Duodenal mucosa (tissue), 2 donors: ENCODE measurements at regions not wholly inside any gene's neighbourhood (a gene's known extent, or its start where the extent isn't known, plus 50 kb on each side); places are given as distances from the start of the nearest gene placed in this dataset.

ENCODE experiments used
- H3K27ac ChIP-seq: one replicate; pipeline ENCODE4 v1.7.0; 2013; ENCODE audit warnings: low read depth, low read length
- H3K27me3 ChIP-seq, 2 donors: one replicate each; pipeline ENCODE4 v1.7.0; 2013; ENCODE audit warnings: low read length in 2 of 2, control low read depth in 1 of 2; ENCODE audit not compliant: insufficient read depth in 2 of 2, control insufficient read depth in 1 of 2
- H3K36me3 ChIP-seq, 2 donors: one replicate each; pipeline ENCODE4 v1.7.0; 2013; ENCODE audit warnings: low read length in 2 of 2, control low read depth in 1 of 2; ENCODE audit not compliant: insufficient read depth in 2 of 2, control insufficient read depth in 1 of 2
- H3K4me1 ChIP-seq, 2 donors: one replicate each; pipeline ENCODE4 v1.7.0; 2013; ENCODE audit warnings: low read length in 2 of 2, control low read depth in 1 of 2; ENCODE audit not compliant: insufficient read depth in 2 of 2, control insufficient read depth in 1 of 2
- H3K4me3 ChIP-seq, 2 donors: one replicate each; pipeline ENCODE4 v1.7.0; 2013; ENCODE audit warnings: low read length in 2 of 2, low read depth in 1 of 2
- H3K9ac ChIP-seq, 2 donors: one replicate each; pipeline ENCODE4 v1.7.0; 2013; ENCODE audit warnings: low read length in 2 of 2, low read depth in 1 of 2
- H3K9me3 ChIP-seq, 2 donors: one replicate each; pipeline ENCODE4 v1.7.0; 2013; ENCODE audit warnings: low read length in 2 of 2, control low read depth in 1 of 2; ENCODE audit not compliant: control insufficient read depth in 1 of 2

GRCh38 chr6:79864421-79864820 lies 82.9 kb downstream of the ELOVL4 start:
- Histone ChIP-seq H3K9ac (no peak overlapping the region), H3K27ac (no peak overlapping the region), H3K4me3 (no peak overlapping the region), H3K4me1 (peaks cover 0 to 5% of the 10 kb centered on the region in 2 donors), H3K9me3 (no peaks in the 10 kb centered on the region), H3K27me3 (no peaks in the 10 kb centered on the region), H3K36me3 (no peaks in the 10 kb centered on the region)

GRCh38 chr6:79864001-79864400 lies 83.4 kb downstream of the ELOVL4 start:
- no peak overlapping the region for H3K27ac ChIP-seq
- peaks cover 0 to 5% of the 10 kb centered on the region in 2 donors for H3K4me1 ChIP-seq
- no peaks in the 10 kb centered on the region for H3K36me3 ChIP-seq
- no peaks in the 10 kb centered on the region for H3K27me3 ChIP-seq
- no peaks in the 10 kb centered on the region for H3K9me3 ChIP-seq
- H3K4me3 ChIP-seq, result no peak overlapping the region
- H3K9ac ChIP-seq, result no peak overlapping the region

GRCh38 chr6:79863566-79863965 lies 83.8 kb downstream of the ELOVL4 start:
- Histone ChIP-seq H3K36me3 (no peaks in the 10 kb centered on the region), H3K9ac (no peak overlapping the region), H3K9me3 (no peaks in the 10 kb centered on the region), H3K27ac (no peak overlapping the region), H3K4me1 (peaks cover 0 to 5% of the 10 kb centered on the region in 2 donors), H3K27me3 (no peaks in the 10 kb centered on the region), H3K4me3 (no peak overlapping the region)

- no peaks in the 10 kb centered on the region for H3K9me3 ChIP-seq
Measured at GRCh38 chr6:79862711-79863110, 84.6 kb downstream of the ELOVL4 start.

DNA sequence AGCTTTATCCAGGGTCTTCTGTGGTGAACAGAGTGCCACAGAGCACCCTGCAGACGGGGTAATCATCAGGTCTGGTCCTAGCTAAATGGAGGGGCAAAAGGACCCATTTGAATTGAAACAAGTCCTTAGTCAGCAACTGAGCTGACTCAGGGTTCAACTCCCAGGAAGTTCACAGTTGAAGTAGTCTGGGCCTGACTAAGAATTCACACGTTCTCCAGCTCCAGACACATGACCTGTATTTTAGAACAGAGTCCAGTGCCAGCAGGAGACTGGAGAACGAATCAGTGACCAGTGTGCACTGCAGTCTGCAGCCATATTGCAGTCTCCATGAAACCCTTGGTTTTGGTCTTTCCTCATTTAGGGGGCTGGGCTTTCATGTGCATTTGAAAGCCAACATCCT lies 85.2 kb downstream of the ELOVL4 start:
- Histone ChIP-seq H3K36me3 (no peaks in the 10 kb centered on the region), H3K9me3 (no peaks in the 10 kb centered on the region), H3K4me3 (no peak overlapping the region), H3K27ac (no peak overlapping the region), H3K4me1 (no peaks in the 10 kb centered on the region), H3K9ac (no peak overlapping the region), H3K27me3 (no peaks in the 10 kb centered on the region)

More at GRCh38 chr6:79862711-79863110, 84.6 kb downstream of the ELOVL4 start:
- no peak overlapping the region for H3K4me3 ChIP-seq
- H3K4me1 ChIP-seq, result no peaks in the 10 kb centered on the region
- H3K27ac ChIP-seq, result no peak overlapping the region
- H3K36me3 ChIP-seq, result no peaks in the 10 kb centered on the region
- no peaks in the 10 kb centered on the region for H3K27me3 ChIP-seq
- no peak overlapping the region for H3K9ac ChIP-seq

- H3K9me3 ChIP-seq, result no peaks in the 10 kb centered on the region
- no peak overlapping the region for H3K4me3 ChIP-seq
- no peak overlapping the region for H3K27ac ChIP-seq
- no peaks in the 10 kb centered on the region for H3K36me3 ChIP-seq
- H3K4me1 ChIP-seq, result no peaks in the 10 kb centered on the region
- no peaks in the 10 kb centered on the region for H3K27me3 ChIP-seq
- H3K9ac ChIP-seq, result no peak overlapping the region
Measured at GRCh38 chr6:79861023-79861422, 86.3 kb downstream of the ELOVL4 start.

DNA sequence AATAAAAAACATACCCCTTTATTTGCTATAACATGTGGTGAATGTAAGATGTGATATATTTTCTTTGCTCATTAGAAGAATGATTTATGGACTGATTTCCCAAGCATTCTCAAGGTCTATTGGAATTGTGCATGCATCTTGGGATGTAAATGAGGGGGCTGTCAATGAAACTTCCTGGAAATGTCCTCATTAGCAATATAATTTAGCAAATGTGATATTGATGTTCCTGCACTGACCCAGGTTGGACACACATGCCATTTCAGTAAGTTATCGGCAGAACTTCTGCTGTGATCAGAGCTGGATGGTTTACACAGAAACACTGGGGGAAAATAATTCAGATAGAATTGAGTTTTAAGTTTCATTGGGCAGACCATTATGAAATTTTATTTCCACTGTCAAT lies 99.9 kb downstream of the ELOVL4 start:
- no peaks in the 10 kb centered on the region for H3K9me3 ChIP-seq
- no peaks in the 10 kb centered on the region for H3K4me1 ChIP-seq
- H3K4me3 ChIP-seq, result no peak overlapping the region
- H3K36me3 ChIP-seq, result no peaks in the 10 kb centered on the region
- no peaks in the 10 kb centered on the region for H3K27me3 ChIP-seq
- no peak overlapping the region for H3K27ac ChIP-seq
- no peak overlapping the region for H3K9ac ChIP-seq

- H3K36me3 ChIP-seq, result no peaks in the 10 kb centered on the region
- no peak overlapping the region for H3K27ac ChIP-seq
- H3K4me1 ChIP-seq, result no peaks in the 10 kb centered on the region
- H3K27me3 ChIP-seq, result no peaks in the 10 kb centered on the region
- no peaks in the 10 kb centered on the region for H3K9me3 ChIP-seq
- no peak overlapping the region for H3K9ac ChIP-seq
- no peak overlapping the region for H3K4me3 ChIP-seq
Measured at GRCh38 chr6:79842376-79843040, 104.8 kb downstream of the ELOVL4 start.

- Histone ChIP-seq H3K27ac (no peak overlapping the region), H3K4me1 (no peaks in the 10 kb centered on the region), H3K4me3 (no peak overlapping the region), H3K36me3 (no peaks in the 10 kb centered on the region), H3K9me3 (no peaks in the 10 kb centered on the region), H3K9ac (no peak overlapping the region), H3K27me3 (no peaks in the 10 kb centered on the region)
Measured at GRCh38 chr6:79841577-79842375, 105.6 kb downstream of the ELOVL4 start.

DNA sequence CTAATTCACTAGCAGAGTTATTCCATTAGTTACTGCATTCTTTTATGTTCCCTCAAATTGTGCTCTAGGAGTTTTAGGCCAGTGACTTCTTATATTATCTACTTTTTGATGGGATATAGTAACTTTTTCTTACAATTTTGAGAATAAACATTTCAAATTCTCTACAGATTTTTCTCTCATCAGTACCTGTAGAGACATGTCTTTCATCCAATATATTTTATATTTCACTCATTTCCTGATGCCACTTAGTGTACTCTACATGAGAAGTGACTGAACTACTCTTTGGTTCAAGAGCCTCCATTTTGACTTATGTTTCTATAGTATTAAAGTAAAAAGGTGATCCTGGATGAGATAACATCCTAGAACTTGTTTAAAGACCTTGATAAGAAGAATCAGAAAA lies 108.5 kb downstream of the ELOVL4 start:
- Histone ChIP-seq H3K36me3 (no peaks in the 10 kb centered on the region), H3K4me3 (no peak overlapping the region), H3K4me1 (no peaks in the 10 kb centered on the region), H3K9me3 (no peaks in the 10 kb centered on the region), H3K27ac (no peak overlapping the region), H3K27me3 (no peaks in the 10 kb centered on the region), H3K9ac (no peak overlapping the region)
